K562 (cell line): ENCODE measurements at regions not wholly inside any gene's neighbourhood (a gene's known extent, or its start where the extent isn't known, plus 50 kb on each side); places are given as distances from the start of the nearest gene placed in this dataset.

Experiments used
- E2F1 ChIP-seq: sonication (generic); formaldehyde crosslinking; IDR thresholded peaks from 2 replicates; pipeline ENCODE4 v1.8.1; 2023; ENCODE audit warnings: mild to moderate bottlenecking, missing genetic modification reagents, moderate library complexity
- E2F6 ChIP-seq, 2 experiments: IDR thresholded peaks; 2 replicates each; pipeline ENCODE4 v1.6.1; 2011; ENCODE audit warnings: borderline replicate concordance in 1 of 2, control low read depth in 1 of 2, low read depth in 1 of 2, low read length in 1 of 2, mild to moderate bottlenecking in 1 of 2, mixed read lengths in 1 of 2, moderate library complexity in 1 of 2; ENCODE audit not compliant: insufficient read depth in 1 of 2, insufficient read length in 1 of 2, poor library complexity in 1 of 2, severe bottlenecking in 1 of 2; ENCODE audit errors: extremely low read depth in 1 of 2
- EP400 ChIP-seq: fragments of 450-650 bp; IDR thresholded peaks from 2 replicates; pipeline ENCODE4 v1.6.1; 2017; ENCODE audit warnings: antibody characterized with exemption, mild to moderate bottlenecking, moderate library complexity
- HOXB6 ChIP-seq: fragments of 250-450 bp; sonication (Bioruptor Pico); IDR thresholded peaks from 2 replicates; pipeline ENCODE4 v1.5.1; 2022; ENCODE audit warnings: mild to moderate bottlenecking, borderline replicate concordance
- MAX ChIP-seq: sonication (generic); formaldehyde crosslinking; IDR thresholded peaks from 2 replicates; pipeline ENCODE4 v1.9.0; 2022; ENCODE audit warnings: mild to moderate bottlenecking, missing genetic modification reagents
- MAZ ChIP-seq, 2 experiments: fragments of 450-650 bp in 1 of 2; sonication (generic) in 1 of 2; formaldehyde crosslinking; IDR thresholded peaks in 1 of 2; conservative IDR thresholded peaks in 1 of 2; 2 replicates each; pipeline versions ENCODE4 v1.4.0 to v1.5.0; 2020; ENCODE audit warnings: mild to moderate bottlenecking in 1 of 2, missing genetic modification reagents in 1 of 2
- MEIS2 ChIP-seq: fragments of 450-650 bp; IDR thresholded peaks from 2 replicates; pipeline ENCODE4 v1.6.1; 2014; ENCODE audit warnings: mild to moderate bottlenecking; ENCODE audit not compliant: partially characterized antibody
- MTA1 ChIP-seq: fragments of 450-650 bp; IDR thresholded peaks from 2 replicates; pipeline ENCODE4 v1.6.1; 2017; ENCODE audit warnings: borderline replicate concordance
- NCOR1 ChIP-seq: fragments of 450-650 bp; IDR thresholded peaks from 2 replicates; pipeline ENCODE4 v1.6.1; 2016; ENCODE audit warnings: mild to moderate bottlenecking, moderate library complexity
- RBM15 ChIP-seq: fragments of 200-400 bp; formaldehyde crosslinking; IDR thresholded peaks from 2 replicates; pipeline ENCODE4 v1.6.1; 2018; ENCODE audit warnings: mild to moderate bottlenecking, low read length, moderate library complexity; ENCODE audit not compliant: insufficient read depth
- RBM25 ChIP-seq: fragments of 200-400 bp; formaldehyde crosslinking; IDR thresholded peaks from 2 replicates; pipeline ENCODE4 v1.6.1; 2018; ENCODE audit warnings: low read length, low read depth, moderate library complexity; ENCODE audit not compliant: severe bottlenecking
- RFX1 ChIP-seq: fragments of 450-650 bp; IDR thresholded peaks from 2 replicates; pipeline ENCODE4 v1.6.1; 2016; ENCODE audit warnings: mild to moderate bottlenecking, moderate library complexity
- TEAD1 ChIP-seq, 2 experiments: fragments of 450-650 bp in 1 of 2; sonication (generic) in 1 of 2; formaldehyde crosslinking; IDR thresholded peaks; 2 replicates each; pipeline versions ENCODE4 v1.4.0 to v1.8.0; 2020 to 2022; ENCODE audit warnings: mild to moderate bottlenecking in 2 of 2, missing genetic modification reagents in 1 of 2
- TRIM25 ChIP-seq: fragments of 450-650 bp; IDR thresholded peaks from 2 replicates; pipeline ENCODE4 v1.7.0; 2016; ENCODE audit warnings: borderline replicate concordance
- ZBTB26 ChIP-seq: fragments of 450-650 bp; formaldehyde crosslinking; IDR thresholded peaks from 2 replicates; pipeline ENCODE4 v1.4.0; 2022; ENCODE audit warnings: missing genetic modification characterization
- ZNF197 ChIP-seq: fragments of 200-800 bp; sonication (Bioruptor generic); IDR thresholded peaks from 2 replicates; pipeline ENCODE4 v1.6.1; 2016; ENCODE audit warnings: low read depth, missing genetic modification characterization, missing compliant biosample characterization
- ZNF232 ChIP-seq: sonication (generic); formaldehyde crosslinking; IDR thresholded peaks from 2 replicates; pipeline ENCODE4 v1.8.0; 2022; ENCODE audit warnings: mild to moderate bottlenecking, missing genetic modification reagents
- ZNF253 ChIP-seq: fragments of 250-450 bp; sonication (Bioruptor Pico); conservative IDR thresholded peaks from 2 replicates; pipeline ENCODE4 v1.6.1; 2021; ENCODE audit warnings: mild to moderate bottlenecking
- ZNF282 ChIP-seq: sonication (generic); formaldehyde crosslinking; IDR thresholded peaks from 2 replicates; pipeline ENCODE4 v1.8.1; 2023; ENCODE audit warnings: missing genetic modification reagents
- ZNF699 ChIP-seq: fragments of 250-450 bp; sonication (Bioruptor Pico); IDR thresholded peaks from 2 replicates; pipeline ENCODE4 v1.8.0; 2021; ENCODE audit warnings: mild to moderate bottlenecking, moderate library complexity; ENCODE audit not compliant: insufficient replicate concordance
- TF ChIP-seq, protein P1 (sequence below): fragments of 250-450 bp; sonication (Bioruptor Pico); IDR thresholded peaks from 2 replicates; pipeline ENCODE4 v1.4.0; 2020; ENCODE audit warnings: mild to moderate bottlenecking

DNA sequence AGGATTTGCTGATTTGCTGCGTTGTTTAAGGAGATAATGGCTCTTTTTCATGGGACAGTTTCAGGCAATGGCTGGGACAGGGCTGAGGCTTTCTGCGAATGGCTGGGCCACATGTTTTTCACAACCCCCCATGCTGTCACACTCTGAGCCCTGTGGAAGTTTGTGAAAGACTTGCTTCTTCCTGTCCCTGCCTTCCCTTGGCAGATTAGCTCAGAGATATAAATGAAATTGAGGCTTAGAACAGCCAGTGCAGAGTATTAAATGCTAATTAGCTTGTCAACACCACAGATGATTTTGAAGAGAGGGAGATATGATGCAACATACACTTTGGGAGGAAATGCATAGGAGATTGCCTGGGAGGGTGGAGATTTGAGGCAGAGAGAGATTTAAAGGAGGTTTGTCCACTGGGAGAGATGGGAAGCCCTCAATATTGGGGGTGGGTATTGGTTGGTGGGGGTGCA lies 232.0 kb downstream of the SH2D4B start (continued):
- TF ChIP-seq E2F6 (IDR thresholded peaks at IDR 0.05; ENCODE audit: borderline replicate concordance in 1 of 2, extremely low read depth in 1 of 2, insufficient read depth in 1 of 2, insufficient read length in 1 of 2, low read depth in 1 of 2, low read length in 1 of 2, poor library complexity in 1 of 2, severe bottlenecking in 1 of 2) (peak; percentile 66 to 85), RFX1 (no peak), ZNF699 (CRISPR knock-in tag) (no peak), MAZ (CRISPR knock-in tag; conservative IDR thresholded peaks at IDR 0.05 in 1 of 2, IDR thresholded peaks at IDR 0.05 in 1 of 2) (peak in 1 of 2 experiments; percentile 53; a peak in 1 of 4 replicates), ZBTB26 (0 out of 2 replicates have a peak, but pooled peaks have one; percentile 30), RBM25 (no peak), EP400 (peak; percentile 77), ZNF232 (CRISPR knock-in tag) (peak; percentile 70; the same call in 1 of the 2 replicates), ZNF282 (CRISPR knock-in tag) (no peak), RBM15 (no peak), NCOR1 (no peak), ZNF253 (CRISPR knock-in tag) (no peak), TEAD1 (CRISPR knock-in tag; IDR thresholded peaks at IDR 0.05) (0 out of 4 replicates have a peak, but pooled peaks of 1 of the 2 experiments have one; percentile 71), TRIM25 (no peak), ZNF197 (CRISPR knock-in tag) (no peak), MAX (CRISPR knock-in tag) (peak; percentile 64), MEIS2 (peak; percentile 95), MTA1 (peak; percentile 48; the same call in 1 of the 2 replicates), HOXB6 (CRISPR knock-in tag) (no peak), E2F1 (no peak)
- TF ChIP-seq, protein P1, sequence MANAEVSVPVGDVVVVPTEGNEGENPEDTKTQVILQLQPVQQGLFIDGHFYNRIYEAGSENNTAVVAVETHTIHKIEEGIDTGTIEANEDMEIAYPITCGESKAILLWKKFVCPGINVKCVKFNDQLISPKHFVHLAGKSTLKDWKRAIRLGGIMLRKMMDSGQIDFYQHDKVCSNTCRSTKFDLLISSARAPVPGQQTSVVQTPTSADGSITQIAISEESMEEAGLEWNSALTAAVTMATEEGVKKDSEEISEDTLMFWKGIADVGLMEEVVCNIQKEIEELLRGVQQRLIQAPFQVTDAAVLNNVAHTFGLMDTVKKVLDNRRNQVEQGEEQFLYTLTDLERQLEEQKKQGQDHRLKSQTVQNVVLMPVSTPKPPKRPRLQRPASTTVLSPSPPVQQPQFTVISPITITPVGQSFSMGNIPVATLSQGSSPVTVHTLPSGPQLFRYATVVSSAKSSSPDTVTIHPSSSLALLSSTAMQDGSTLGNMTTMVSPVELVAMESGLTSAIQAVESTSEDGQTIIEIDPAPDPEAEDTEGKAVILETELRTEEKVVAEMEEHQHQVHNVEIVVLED: no peak
